GM21367 (cell line): ENCODE measurements at regions not wholly inside any gene's neighbourhood (a gene's known extent, or its start where the extent isn't known, plus 50 kb on each side); places are given as distances from the start of the nearest gene placed in this dataset.

Source experiments
- ATAC-seq: cut with Tn5 transposase; IDR thresholded peaks from one replicate; pipeline ENCODE4 v1.9.1; 2021; ENCODE audit not compliant: unreplicated experiment

- no peak for ATAC-seq
Observed at GRCh38 chr11:29373725-29374124, 643.1 kb downstream of the KCNA4 start.

- ATAC-seq: no peak
Observed at GRCh38 chr11:29368126-29368525, 648.7 kb downstream of the KCNA4 start.

- ATAC-seq: no peak
Observed at GRCh38 chr11:29364006-29364405, 652.8 kb downstream of the KCNA4 start.

GRCh38 chr11:29361369-29361768, 655.5 kb downstream of the KCNA4 start:
- ATAC-seq: no peak

- no peak for ATAC-seq
Observed at GRCh38 chr11:29353833-29354232, 663.0 kb downstream of the KCNA4 start.

GRCh38 chr11:29352273-29352795, 664.5 kb downstream of the KCNA4 start:
- no peak for ATAC-seq

- ATAC-seq: no peak
Observed at GRCh38 chr11:29351301-29351873, 665.4 kb downstream of the KCNA4 start.

- peak; percentile 99 for ATAC-seq
Observed at GRCh38 chr11:29343465-29344333, 673.1 kb downstream of the KCNA4 start.

GRCh38 chr11:29336727-29337575, 679.9 kb downstream of the KCNA4 start:
- no peak for ATAC-seq

- ATAC-seq: no peak
Observed at GRCh38 chr11:29334776-29335130, 682.1 kb downstream of the KCNA4 start.

GRCh38 chr11:29333993-29334775, 682.6 kb downstream of the KCNA4 start:
- ATAC-seq: peak; percentile 96

- ATAC-seq: no peak
Observed at GRCh38 chr11:29331451-29332010, 685.3 kb downstream of the KCNA4 start.

GRCh38 chr11:29328961-29329441, 687.8 kb downstream of the KCNA4 start:
- ATAC-seq: no peak

- no peak for ATAC-seq
Observed at GRCh38 chr11:29327891-29328290, 688.9 kb downstream of the KCNA4 start.

- no peak for ATAC-seq
Observed at GRCh38 chr11:29326757-29327156, 690.1 kb downstream of the KCNA4 start.

- no peak for ATAC-seq
Observed at GRCh38 chr11:29324328-29324727, 692.5 kb downstream of the KCNA4 start.

GRCh38 chr11:29321293-29322132, 695.3 kb downstream of the KCNA4 start:
- no peak for ATAC-seq

GRCh38 chr11:29320196-29320595, 696.6 kb downstream of the KCNA4 start:
- no peak for ATAC-seq

GRCh38 chr11:29319210-29319609, 697.6 kb downstream of the KCNA4 start:
- ATAC-seq: no peak
